ENCODE measurements at regions not wholly inside any gene's neighbourhood (a gene's known extent, or its start where the extent isn't known, plus 50 kb on each side); places are given as distances from the start of the nearest gene placed in this dataset.

DNA sequence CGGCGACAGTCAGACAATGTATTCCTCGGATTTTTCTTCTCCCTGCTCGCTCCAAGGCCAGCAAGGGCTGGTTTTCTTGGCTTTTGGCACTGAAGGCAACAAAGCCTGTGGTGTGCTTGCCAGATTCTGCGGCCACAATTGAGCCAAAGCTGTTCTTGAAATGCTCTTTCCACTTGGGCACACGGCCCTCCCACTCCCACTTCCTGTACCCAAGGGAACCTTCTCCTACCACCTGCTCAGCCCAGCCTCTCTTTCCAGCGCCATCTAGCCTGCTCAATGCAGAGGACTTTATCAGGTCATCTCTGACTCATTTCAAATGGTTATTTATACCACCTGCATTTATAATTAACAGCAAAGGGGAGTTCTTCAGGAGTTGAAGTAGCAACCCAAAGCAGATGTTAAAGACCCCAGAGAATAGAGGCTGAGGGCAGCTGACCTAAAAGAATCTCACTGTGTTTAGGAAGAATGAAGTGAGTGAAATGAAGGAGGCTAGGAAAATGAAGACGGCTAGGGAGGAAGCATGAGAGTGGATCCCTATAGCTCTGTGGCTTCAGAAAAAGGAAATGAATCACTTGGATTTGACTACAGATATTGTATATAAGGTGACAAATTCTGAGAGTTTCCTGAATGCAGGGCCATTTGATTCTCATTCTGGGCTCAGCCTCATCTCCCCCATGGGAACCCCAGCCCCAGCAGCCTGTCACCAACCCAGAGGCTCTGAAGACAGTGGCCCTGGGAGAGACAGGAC lies 439.0 kb downstream of the ENC1 start:
- TF ChIP-seq, protein P1, sequence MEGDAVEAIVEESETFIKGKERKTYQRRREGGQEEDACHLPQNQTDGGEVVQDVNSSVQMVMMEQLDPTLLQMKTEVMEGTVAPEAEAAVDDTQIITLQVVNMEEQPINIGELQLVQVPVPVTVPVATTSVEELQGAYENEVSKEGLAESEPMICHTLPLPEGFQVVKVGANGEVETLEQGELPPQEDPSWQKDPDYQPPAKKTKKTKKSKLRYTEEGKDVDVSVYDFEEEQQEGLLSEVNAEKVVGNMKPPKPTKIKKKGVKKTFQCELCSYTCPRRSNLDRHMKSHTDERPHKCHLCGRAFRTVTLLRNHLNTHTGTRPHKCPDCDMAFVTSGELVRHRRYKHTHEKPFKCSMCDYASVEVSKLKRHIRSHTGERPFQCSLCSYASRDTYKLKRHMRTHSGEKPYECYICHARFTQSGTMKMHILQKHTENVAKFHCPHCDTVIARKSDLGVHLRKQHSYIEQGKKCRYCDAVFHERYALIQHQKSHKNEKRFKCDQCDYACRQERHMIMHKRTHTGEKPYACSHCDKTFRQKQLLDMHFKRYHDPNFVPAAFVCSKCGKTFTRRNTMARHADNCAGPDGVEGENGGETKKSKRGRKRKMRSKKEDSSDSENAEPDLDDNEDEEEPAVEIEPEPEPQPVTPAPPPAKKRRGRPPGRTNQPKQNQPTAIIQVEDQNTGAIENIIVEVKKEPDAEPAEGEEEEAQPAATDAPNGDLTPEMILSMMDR (IDR thresholded peaks at IDR 0.05; ENCODE audit: low read depth, low read length) = no peak
- no peak overlapping the region for H3K27ac ChIP-seq
- no peaks in the 10 kb centered on the region for H3K4me1 ChIP-seq (ENCODE audit: low read depth)
- no peaks in the 10 kb centered on the region for H3K9me3 ChIP-seq (ENCODE audit: low read depth)
- H3K36me3 ChIP-seq = no peaks in the 10 kb centered on the region
- H3K27me3 ChIP-seq = no peaks in the 10 kb centered on the region
- DNase-seq (ENCODE audit: low read depth in 1 of 2, low spot score in 1 of 2) = peak in 1 of 2 donors; percentile 27
- H3K4me3 ChIP-seq = no peak overlapping the region

DNA sequence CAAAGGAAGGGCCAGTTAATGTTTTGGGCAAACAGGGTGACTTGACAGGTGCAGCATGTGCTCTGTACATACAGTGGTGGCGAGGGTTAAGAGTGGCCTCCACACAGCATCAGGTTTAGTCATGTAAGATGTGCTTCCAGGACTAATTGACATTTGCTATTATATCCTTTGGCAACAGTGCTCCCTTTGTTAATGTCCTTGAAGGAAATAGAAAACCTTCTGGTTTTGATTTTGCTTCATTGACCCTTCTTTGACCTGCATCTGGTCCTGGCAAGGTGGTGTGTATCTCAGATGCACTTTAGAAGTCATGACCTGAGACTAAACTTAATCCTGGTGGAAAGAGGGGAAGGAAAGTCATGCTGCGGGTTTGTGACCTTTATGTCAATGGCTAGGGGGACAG lies 440.0 kb downstream of the ENC1 start:
- Histone ChIP-seq H3K27ac (no peak overlapping the region), H3K4me1 (ENCODE audit: low read depth) (no peaks in the 10 kb centered on the region), H3K9me3 (ENCODE audit: low read depth) (no peaks in the 10 kb centered on the region), H3K4me3 (no peak overlapping the region), H3K27me3 (no peaks in the 10 kb centered on the region), H3K36me3 (no peaks in the 10 kb centered on the region)
- TF ChIP-seq, protein P1 (IDR thresholded peaks at IDR 0.05; ENCODE audit: low read depth, low read length) = no peak
- no peak for DNase-seq (ENCODE audit: low read depth in 1 of 2, low spot score in 1 of 2)

DNA sequence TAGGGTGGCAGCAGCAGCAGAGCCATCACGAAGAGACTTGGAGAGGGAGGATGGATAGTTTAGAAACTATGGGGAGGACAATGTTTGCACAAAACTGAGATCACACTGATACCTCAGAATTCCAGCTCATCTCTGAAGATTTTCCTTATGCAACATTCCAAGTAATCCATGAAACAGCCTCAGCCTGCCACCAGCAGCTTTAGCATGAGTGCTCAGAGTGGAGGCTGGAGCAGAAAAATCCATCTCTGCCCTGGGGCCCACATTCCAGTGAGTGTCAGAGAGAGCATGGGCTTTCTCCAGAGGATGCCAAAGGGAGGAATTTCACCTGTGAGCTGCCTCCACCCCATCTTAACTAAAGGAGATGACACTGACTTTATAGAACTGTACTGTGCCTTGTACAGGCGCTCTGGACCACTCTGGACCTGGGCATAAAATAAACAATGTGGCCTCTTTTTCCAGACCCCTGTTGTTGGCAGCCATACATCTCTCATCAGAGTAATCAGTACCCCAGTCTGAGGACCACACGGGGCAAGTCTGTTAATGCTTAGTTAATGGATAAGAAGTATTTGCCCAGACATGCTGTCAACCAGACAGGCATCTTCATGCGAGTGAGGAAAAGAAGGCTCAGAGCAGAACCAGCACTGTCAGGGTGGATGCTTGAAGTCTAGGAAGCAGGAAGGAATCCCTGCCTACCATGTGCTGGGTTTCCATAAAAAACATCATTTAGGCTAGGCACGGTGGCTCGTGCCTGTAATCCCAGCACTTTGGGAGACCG lies 440.9 kb downstream of the ENC1 start:
- no peak overlapping the region for H3K27ac ChIP-seq
- H3K4me3 ChIP-seq = no peak overlapping the region
- H3K36me3 ChIP-seq = no peaks in the 10 kb centered on the region
- DNase-seq (ENCODE audit: low read depth in 1 of 2, low spot score in 1 of 2) = peak in 1 of 2 donors; percentile 13
- H3K27me3 ChIP-seq = no peaks in the 10 kb centered on the region
- H3K4me1 ChIP-seq (ENCODE audit: low read depth) = no peaks in the 10 kb centered on the region
- H3K9me3 ChIP-seq (ENCODE audit: low read depth) = no peaks in the 10 kb centered on the region
- TF ChIP-seq, protein P1 (IDR thresholded peaks at IDR 0.05; ENCODE audit: low read depth, low read length) = no peak

DNA sequence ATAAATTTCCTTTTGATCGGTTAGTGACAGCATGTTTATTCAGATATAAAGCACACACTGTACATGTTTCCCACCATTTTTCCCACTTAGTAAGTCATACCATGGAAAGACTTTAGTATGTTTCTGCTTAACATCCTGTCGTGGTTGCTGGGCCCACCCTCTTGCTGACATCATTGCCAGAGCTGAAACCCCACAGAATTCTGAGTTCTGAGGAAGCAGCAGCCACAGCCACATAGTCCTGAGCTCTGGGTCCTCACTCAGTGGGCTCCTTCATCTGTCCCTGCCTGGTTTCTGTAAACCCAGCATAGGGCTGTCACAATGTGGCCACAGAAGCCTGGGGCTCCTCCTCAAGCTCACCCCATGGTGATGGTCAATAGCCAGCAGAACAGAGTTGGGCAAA lies 441.5 kb downstream of the ENC1 start:
- no peaks in the 10 kb centered on the region for H3K36me3 ChIP-seq
- no peak overlapping the region for H3K4me3 ChIP-seq
- no peak overlapping the region for H3K27ac ChIP-seq
- TF ChIP-seq, protein P1 (IDR thresholded peaks at IDR 0.05; ENCODE audit: low read depth, low read length) = no peak
- H3K27me3 ChIP-seq = no peaks in the 10 kb centered on the region
- H3K4me1 ChIP-seq (ENCODE audit: low read depth) = no peaks in the 10 kb centered on the region
- peak in 1 of 2 donors; percentile 15 for DNase-seq (ENCODE audit: low read depth in 1 of 2, low spot score in 1 of 2)
- H3K9me3 ChIP-seq (ENCODE audit: low read depth) = no peaks in the 10 kb centered on the region

DNA sequence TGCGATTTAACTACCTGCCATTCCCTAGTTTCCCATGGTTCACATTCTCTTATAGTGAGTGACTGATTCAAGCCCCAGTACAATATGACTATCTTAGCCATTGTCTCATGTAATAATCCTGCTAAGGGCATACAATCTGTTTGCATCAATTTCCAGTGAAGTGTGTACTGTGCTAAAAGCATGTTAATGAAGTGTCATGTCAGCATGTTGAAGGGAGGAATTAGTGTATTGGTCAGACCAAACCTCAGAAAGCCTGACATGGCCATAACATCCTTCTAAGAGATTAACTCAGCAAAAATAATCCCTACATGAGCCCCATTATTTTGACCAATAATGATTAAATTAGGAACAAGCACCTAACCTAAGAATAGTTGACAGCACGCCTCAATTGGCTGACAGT lies 442.4 kb downstream of the ENC1 start:
- no peaks in the 10 kb centered on the region for H3K9me3 ChIP-seq (ENCODE audit: low read depth)
- H3K27ac ChIP-seq = no peak overlapping the region

More for the DNA sequence above, 442.4 kb downstream of the ENC1 start:
- Histone ChIP-seq H3K4me1 (ENCODE audit: low read depth) (no peaks in the 10 kb centered on the region), H3K36me3 (no peaks in the 10 kb centered on the region), H3K27me3 (no peaks in the 10 kb centered on the region), H3K4me3 (no peak overlapping the region)
- DNase-seq (ENCODE audit: low read depth in 1 of 2, low spot score in 1 of 2) = no peak
- TF ChIP-seq, protein P1 (IDR thresholded peaks at IDR 0.05; ENCODE audit: low read depth, low read length) = no peak

All from cardiac muscle cell (in vitro differentiated cells and primary cell).